ENCODE measurements at regions not wholly inside any gene's neighbourhood (a gene's known extent, or its start where the extent isn't known, plus 50 kb on each side); places are given as distances from the start of the nearest gene placed in this dataset.

DNA sequence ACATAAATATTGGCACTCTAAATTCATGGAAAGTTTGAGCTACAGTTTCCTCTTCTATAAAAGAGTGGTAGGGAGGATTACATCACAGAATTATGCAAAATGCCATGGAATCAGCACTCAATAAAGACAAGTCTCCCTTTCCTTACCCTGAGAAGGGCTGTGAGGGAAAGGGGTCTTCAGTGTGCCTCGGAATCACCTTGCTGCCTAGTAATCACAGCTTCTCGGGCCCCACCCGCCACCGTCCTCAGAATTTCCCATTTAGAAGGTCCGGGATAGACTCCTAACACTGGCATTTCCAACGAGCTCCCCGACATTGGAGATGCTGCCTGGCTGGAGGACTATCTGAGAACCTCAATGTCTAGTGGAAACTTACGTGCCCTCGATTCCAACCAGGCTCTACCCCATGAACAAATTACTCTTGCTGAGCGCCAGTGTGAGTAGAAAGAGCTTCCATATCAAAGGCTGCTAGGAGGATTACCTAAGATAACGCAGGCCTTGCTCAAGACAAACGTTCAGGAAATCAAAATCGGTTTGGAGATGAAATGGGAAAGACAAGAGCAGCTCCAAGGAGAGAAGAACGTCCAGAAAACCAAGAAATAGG is 92.1 kb upstream of the CHD2 start (continued):
- TF ChIP-seq YY1 (IDR thresholded peaks at IDR 0.05; ENCODE audit: insufficient read depth, insufficient replicate concordance, low read depth, low read length) (peak; percentile 12), KDM2A (CRISPR knock-in tag; IDR thresholded peaks at IDR 0.05; ENCODE audit: borderline replicate concordance, low read depth) (no peak), CREB1 (IDR thresholded peaks at IDR 0.05) (no peak), CREB1 (CRISPR knock-in tag; IDR thresholded peaks at IDR 0.05) (0 out of 2 replicates have a peak, but pooled peaks have one; percentile 27), FOSL1 (CRISPR knock-in tag; IDR thresholded peaks at IDR 0.05; ENCODE audit: borderline replicate concordance) (no peak), MATR3 (CRISPR knock-in tag; IDR thresholded peaks at IDR 0.05) (no peak), MAZ (IDR thresholded peaks at IDR 0.05; ENCODE audit: borderline replicate concordance, low read depth, low read length) (no peak), MAZ (CRISPR knock-in tag; IDR thresholded peaks at IDR 0.05; ENCODE audit: low read depth) (0 out of 2 replicates have a peak, but pooled peaks have one; percentile 36), ZNF530 (CRISPR knock-in tag; IDR thresholded peaks at IDR 0.05; ENCODE audit: low read depth) (no peak), GTF2F1 (IDR thresholded peaks at IDR 0.05; ENCODE audit: low read length) (no peak), FOXC1 (CRISPR knock-in tag; IDR thresholded peaks at IDR 0.05; ENCODE audit: borderline replicate concordance) (no peak), KDM5B (CRISPR knock-in tag; IDR thresholded peaks at IDR 0.05; ENCODE audit: borderline replicate concordance) (no peak), ISL2 (CRISPR knock-in tag; IDR thresholded peaks at IDR 0.05) (no peak), ZC3H13 (CRISPR knock-in tag; IDR thresholded peaks at IDR 0.05) (no peak), DMAP1 (CRISPR knock-in tag; IDR thresholded peaks at IDR 0.05) (no peak)
- TF ChIP-seq, protein P1, sequence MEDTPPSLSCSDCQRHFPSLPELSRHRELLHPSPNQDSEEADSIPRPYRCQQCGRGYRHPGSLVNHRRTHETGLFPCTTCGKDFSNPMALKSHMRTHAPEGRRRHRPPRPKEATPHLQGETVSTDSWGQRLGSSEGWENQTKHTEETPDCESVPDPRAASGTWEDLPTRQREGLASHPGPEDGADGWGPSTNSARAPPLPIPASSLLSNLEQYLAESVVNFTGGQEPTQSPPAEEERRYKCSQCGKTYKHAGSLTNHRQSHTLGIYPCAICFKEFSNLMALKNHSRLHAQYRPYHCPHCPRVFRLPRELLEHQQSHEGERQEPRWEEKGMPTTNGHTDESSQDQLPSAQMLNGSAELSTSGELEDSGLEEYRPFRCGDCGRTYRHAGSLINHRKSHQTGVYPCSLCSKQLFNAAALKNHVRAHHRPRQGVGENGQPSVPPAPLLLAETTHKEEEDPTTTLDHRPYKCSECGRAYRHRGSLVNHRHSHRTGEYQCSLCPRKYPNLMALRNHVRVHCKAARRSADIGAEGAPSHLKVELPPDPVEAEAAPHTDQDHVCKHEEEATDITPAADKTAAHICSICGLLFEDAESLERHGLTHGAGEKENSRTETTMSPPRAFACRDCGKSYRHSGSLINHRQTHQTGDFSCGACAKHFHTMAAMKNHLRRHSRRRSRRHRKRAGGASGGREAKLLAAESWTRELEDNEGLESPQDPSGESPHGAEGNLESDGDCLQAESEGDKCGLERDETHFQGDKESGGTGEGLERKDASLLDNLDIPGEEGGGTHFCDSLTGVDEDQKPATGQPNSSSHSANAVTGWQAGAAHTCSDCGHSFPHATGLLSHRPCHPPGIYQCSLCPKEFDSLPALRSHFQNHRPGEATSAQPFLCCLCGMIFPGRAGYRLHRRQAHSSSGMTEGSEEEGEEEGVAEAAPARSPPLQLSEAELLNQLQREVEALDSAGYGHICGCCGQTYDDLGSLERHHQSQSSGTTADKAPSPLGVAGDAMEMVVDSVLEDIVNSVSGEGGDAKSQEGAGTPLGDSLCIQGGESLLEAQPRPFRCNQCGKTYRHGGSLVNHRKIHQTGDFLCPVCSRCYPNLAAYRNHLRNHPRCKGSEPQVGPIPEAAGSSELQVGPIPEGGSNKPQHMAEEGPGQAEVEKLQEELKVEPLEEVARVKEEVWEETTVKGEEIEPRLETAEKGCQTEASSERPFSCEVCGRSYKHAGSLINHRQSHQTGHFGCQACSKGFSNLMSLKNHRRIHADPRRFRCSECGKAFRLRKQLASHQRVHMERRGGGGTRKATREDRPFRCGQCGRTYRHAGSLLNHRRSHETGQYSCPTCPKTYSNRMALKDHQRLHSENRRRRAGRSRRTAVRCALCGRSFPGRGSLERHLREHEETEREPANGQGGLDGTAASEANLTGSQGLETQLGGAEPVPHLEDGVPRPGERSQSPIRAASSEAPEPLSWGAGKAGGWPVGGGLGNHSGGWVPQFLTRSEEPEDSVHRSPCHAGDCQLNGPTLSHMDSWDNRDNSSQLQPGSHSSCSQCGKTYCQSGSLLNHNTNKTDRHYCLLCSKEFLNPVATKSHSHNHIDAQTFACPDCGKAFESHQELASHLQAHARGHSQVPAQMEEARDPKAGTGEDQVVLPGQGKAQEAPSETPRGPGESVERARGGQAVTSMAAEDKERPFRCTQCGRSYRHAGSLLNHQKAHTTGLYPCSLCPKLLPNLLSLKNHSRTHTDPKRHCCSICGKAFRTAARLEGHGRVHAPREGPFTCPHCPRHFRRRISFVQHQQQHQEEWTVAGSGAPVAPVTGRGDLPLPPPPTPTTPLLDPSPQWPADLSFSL (CRISPR knock-in tag; IDR thresholded peaks at IDR 0.05) = no peak
- TF ChIP-seq, protein P2, sequence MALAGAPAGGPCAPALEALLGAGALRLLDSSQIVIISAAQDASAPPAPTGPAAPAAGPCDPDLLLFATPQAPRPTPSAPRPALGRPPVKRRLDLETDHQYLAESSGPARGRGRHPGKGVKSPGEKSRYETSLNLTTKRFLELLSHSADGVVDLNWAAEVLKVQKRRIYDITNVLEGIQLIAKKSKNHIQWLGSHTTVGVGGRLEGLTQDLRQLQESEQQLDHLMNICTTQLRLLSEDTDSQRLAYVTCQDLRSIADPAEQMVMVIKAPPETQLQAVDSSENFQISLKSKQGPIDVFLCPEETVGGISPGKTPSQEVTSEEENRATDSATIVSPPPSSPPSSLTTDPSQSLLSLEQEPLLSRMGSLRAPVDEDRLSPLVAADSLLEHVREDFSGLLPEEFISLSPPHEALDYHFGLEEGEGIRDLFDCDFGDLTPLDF (CRISPR knock-in tag; IDR thresholded peaks at IDR 0.05) = no peak
- TF ChIP-seq, protein P3, sequence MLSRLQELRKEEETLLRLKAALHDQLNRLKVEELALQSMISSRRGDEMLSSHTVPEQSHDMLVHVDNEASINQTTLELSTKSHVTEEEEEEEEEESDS (CRISPR knock-in tag; IDR thresholded peaks at IDR 0.05; ENCODE audit: borderline replicate concordance) = 0 out of 2 replicates have a peak, but pooled peaks have one; percentile 52
- TF ChIP-seq, protein P4, sequence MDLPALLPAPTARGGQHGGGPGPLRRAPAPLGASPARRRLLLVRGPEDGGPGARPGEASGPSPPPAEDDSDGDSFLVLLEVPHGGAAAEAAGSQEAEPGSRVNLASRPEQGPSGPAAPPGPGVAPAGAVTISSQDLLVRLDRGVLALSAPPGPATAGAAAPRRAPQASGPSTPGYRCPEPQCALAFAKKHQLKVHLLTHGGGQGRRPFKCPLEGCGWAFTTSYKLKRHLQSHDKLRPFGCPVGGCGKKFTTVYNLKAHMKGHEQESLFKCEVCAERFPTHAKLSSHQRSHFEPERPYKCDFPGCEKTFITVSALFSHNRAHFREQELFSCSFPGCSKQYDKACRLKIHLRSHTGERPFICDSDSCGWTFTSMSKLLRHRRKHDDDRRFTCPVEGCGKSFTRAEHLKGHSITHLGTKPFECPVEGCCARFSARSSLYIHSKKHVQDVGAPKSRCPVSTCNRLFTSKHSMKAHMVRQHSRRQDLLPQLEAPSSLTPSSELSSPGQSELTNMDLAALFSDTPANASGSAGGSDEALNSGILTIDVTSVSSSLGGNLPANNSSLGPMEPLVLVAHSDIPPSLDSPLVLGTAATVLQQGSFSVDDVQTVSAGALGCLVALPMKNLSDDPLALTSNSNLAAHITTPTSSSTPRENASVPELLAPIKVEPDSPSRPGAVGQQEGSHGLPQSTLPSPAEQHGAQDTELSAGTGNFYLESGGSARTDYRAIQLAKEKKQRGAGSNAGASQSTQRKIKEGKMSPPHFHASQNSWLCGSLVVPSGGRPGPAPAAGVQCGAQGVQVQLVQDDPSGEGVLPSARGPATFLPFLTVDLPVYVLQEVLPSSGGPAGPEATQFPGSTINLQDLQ (CRISPR knock-in tag; IDR thresholded peaks at IDR 0.05) = no peak
- TF ChIP-seq, protein P5, sequence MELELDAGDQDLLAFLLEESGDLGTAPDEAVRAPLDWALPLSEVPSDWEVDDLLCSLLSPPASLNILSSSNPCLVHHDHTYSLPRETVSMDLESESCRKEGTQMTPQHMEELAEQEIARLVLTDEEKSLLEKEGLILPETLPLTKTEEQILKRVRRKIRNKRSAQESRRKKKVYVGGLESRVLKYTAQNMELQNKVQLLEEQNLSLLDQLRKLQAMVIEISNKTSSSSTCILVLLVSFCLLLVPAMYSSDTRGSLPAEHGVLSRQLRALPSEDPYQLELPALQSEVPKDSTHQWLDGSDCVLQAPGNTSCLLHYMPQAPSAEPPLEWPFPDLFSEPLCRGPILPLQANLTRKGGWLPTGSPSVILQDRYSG (CRISPR knock-in tag; IDR thresholded peaks at IDR 0.05) = no peak
